Type B pancreatic cell (in vitro differentiated cells): ENCODE measurements at regions not wholly inside any gene's neighbourhood (a gene's known extent, or its start where the extent isn't known, plus 50 kb on each side); places are given as distances from the start of the nearest gene placed in this dataset.
A peak's percentile ranks its signal among the peaks of the same experiment; 100 is the strongest.

ENCODE experiments used
- DNase-seq: peaks from one replicate; pipeline ENCODE4 v3.0.0; 2021; ENCODE audit warnings: mixed read lengths; ENCODE audit not compliant: unreplicated experiment; ENCODE audit errors: extremely low spot score
- H3K27ac Mint-ChIP-seq: 2 replicates; pipeline ENCODE4 v1.8.0; 2021; ENCODE audit warnings: mild to moderate bottlenecking, mixed read lengths
- H3K27me3 Mint-ChIP-seq: 2 replicates; pipeline ENCODE4 v1.8.0; 2021; ENCODE audit warnings: mixed read lengths
- H3K36me3 Mint-ChIP-seq: 2 replicates; pipeline ENCODE4 v1.8.0; 2021; ENCODE audit warnings: mixed read lengths
- H3K4me1 Mint-ChIP-seq: one replicate; pipeline ENCODE4 v1.8.0; 2021; ENCODE audit warnings: mixed read lengths; ENCODE audit not compliant: unreplicated experiment
- H3K4me3 Mint-ChIP-seq: 2 replicates; pipeline ENCODE4 v1.8.0; 2021; ENCODE audit warnings: mild to moderate bottlenecking, mixed read lengths
- H3K9me3 Mint-ChIP-seq: 2 replicates; pipeline ENCODE4 v1.8.0; 2021; ENCODE audit warnings: mixed read lengths
- TF ChIP-seq, protein P1 (sequence below): fragments of 200-600 bp; sonication (generic); conservative IDR thresholded peaks from 2 replicates; pipeline ENCODE4 v1.5.0; 2021; ENCODE audit warnings: antibody characterized with exemption, mild to moderate bottlenecking

DNA sequence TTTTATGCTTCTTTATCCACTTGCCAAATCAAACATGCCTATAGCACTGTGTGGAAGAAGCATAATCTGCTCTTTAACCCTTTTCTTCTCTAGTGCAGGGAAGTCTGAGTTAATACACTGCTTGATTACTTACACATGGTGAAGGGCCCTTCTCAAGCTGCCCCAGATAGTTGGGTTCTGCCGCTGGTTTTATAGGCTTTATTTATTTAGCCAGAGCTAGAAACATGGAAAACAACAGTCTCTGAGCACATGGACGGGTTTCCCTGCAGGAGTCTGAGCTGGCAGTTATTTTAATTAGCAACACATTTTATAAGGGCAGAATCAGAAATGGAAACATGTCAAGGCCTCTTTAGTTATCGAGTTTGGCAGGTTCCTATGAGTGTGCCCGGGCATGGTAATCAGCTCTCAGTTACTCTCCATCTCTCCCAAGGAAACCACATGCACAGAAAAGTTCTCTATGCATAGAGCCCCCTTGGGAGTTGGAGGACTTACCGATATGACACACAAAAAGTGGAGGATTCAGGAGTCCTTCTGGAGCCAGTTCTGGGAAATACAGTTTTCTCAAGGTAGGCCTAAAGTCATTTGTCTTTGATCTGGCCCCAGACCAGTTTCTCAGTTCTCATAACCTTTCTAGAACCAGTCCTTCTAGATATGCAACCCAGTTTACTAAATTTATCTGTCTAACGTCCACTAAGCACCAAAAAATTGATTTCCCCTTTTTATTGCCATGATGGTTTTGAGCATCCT lies 564.8 kb downstream of the ACTL7B start:
- no peaks in the 10 kb centered on the region for H3K27me3 Mint-ChIP-seq
- no peaks in the 10 kb centered on the region for H3K9me3 Mint-ChIP-seq
- H3K4me3 Mint-ChIP-seq: no peak overlapping the region
- no peaks in the 10 kb centered on the region for H3K36me3 Mint-ChIP-seq
- TF ChIP-seq, protein P1, sequence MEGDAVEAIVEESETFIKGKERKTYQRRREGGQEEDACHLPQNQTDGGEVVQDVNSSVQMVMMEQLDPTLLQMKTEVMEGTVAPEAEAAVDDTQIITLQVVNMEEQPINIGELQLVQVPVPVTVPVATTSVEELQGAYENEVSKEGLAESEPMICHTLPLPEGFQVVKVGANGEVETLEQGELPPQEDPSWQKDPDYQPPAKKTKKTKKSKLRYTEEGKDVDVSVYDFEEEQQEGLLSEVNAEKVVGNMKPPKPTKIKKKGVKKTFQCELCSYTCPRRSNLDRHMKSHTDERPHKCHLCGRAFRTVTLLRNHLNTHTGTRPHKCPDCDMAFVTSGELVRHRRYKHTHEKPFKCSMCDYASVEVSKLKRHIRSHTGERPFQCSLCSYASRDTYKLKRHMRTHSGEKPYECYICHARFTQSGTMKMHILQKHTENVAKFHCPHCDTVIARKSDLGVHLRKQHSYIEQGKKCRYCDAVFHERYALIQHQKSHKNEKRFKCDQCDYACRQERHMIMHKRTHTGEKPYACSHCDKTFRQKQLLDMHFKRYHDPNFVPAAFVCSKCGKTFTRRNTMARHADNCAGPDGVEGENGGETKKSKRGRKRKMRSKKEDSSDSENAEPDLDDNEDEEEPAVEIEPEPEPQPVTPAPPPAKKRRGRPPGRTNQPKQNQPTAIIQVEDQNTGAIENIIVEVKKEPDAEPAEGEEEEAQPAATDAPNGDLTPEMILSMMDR: no peak
- no peaks in the 10 kb centered on the region for H3K4me1 Mint-ChIP-seq
- no peak for DNase-seq
- no peak overlapping the region for H3K27ac Mint-ChIP-seq

DNA sequence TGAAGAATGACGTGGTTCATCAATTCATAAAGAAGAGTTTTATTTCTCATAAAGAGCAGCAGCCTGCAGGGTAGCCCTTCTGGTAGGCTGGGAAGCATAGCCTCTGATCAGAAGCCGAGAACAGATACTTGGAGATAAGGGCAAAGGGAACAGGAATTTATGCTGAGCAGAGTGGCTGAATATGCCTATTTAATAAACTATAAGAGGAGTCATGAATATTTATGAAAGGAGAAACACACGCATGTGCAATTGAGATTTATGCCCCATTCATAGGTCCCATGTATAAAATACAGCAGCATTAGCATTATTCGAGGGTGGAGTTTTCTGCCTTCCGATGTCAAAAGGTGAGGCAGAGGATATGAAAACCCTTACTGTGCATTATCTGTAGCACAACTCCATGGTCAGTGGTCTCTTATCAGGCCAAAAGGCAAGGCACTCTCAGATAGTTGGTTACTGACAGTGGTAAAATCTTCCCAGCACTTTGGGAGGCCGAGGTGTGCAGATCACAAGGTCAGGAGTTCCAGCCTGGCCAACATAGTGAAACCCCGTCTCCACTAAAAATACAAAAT lies 569.1 kb downstream of the ACTL7B start:
- no peaks in the 10 kb centered on the region for H3K36me3 Mint-ChIP-seq
- TF ChIP-seq, protein P1: no peak
- DNase-seq: no peak
- H3K27me3 Mint-ChIP-seq: no peaks in the 10 kb centered on the region
- H3K27ac Mint-ChIP-seq: no peak overlapping the region
- no peaks in the 10 kb centered on the region for H3K9me3 Mint-ChIP-seq
- no peak overlapping the region for H3K4me3 Mint-ChIP-seq
- H3K4me1 Mint-ChIP-seq: no peaks in the 10 kb centered on the region

- Mint-ChIP-seq H3K4me3 (no peak overlapping the region), H3K27me3 (no peaks in the 10 kb centered on the region), H3K36me3 (no peaks in the 10 kb centered on the region), H3K4me1 (no peaks in the 10 kb centered on the region), H3K9me3 (no peaks in the 10 kb centered on the region), H3K27ac (no peak overlapping the region)
- no peak for DNase-seq
- TF ChIP-seq, protein P1: no peak
These were observed 572.1 kb downstream of the ACTL7B start for GRCh38 chr9:108283696-108284095.

GRCh38 chr9:108282872-108283271 lies 572.9 kb downstream of the ACTL7B start:
- Mint-ChIP-seq H3K4me1 (no peaks in the 10 kb centered on the region), H3K27me3 (no peaks in the 10 kb centered on the region), H3K36me3 (no peaks in the 10 kb centered on the region)

DNA sequence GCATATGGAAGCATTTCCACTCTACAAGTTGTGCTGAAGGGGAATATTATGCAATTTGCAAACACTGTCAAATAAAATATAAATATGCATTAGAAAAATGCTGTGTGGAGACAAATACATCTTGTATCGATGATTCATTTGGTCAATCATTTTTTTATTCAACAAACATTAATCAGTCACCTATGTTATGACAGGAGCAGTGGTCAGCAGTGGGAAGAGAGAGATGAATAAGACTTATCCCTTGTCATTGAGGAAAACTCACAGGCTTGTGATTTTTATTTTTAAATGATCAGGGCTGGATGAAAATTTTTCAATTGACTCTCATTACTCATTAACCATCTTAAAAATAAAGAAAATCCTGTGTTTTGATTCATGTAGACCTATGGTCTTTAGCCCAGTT lies 574.1 kb downstream of the ACTL7B start:
- no peaks in the 10 kb centered on the region for H3K27me3 Mint-ChIP-seq
- H3K4me1 Mint-ChIP-seq: peaks cover 3% of the 10 kb centered on the region
- H3K4me3 Mint-ChIP-seq: no peak overlapping the region
- DNase-seq: no peak
- H3K36me3 Mint-ChIP-seq: peaks cover under 1% of the 10 kb centered on the region
- TF ChIP-seq, protein P1: no peak
- no peak overlapping the region for H3K27ac Mint-ChIP-seq
- H3K9me3 Mint-ChIP-seq: peaks cover 2% of the 10 kb centered on the region

More at GRCh38 chr9:108282872-108283271, 572.9 kb downstream of the ACTL7B start:
- TF ChIP-seq, protein P1: peak; percentile 64
- no peak overlapping the region for H3K27ac Mint-ChIP-seq
- no peak for DNase-seq
- H3K9me3 Mint-ChIP-seq: no peaks in the 10 kb centered on the region
- H3K4me3 Mint-ChIP-seq: no peak overlapping the region
